ENCODE measurements at regions not wholly inside any gene's neighbourhood (a gene's known extent, or its start where the extent isn't known, plus 50 kb on each side); places are given as distances from the start of the nearest gene placed in this dataset.

DNA sequence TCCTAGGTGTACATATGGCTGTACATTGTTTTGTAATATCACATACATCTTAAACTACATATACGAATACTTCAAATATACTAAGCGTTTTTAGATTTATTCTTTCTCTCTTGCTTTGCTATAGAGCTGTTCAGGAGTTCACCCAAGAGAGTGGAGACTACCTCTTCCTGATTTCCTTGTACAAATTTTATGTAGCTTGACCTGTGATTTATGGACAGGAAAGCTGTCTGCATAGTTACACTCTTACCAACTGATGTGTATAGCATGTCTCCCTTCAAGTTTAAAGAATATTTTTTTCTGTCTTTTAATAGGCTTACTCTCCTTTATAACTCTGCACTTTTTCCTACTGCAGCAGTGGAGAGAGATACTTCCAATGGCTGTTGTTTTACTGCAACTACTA, 428.7 kb downstream of the NDFIP2 start:
- TF ChIP-seq CTCF (conservative IDR thresholded peaks at IDR 0.05): no peak
- no peaks in the 10 kb centered on the region for H3K9me3 ChIP-seq (ENCODE audit: control insufficient read depth, low read length)
- H3K27me3 ChIP-seq (ENCODE audit: control insufficient read depth, insufficient read depth, low read length, poor library complexity, severe bottlenecking): no peaks in the 10 kb centered on the region
- Mint-ChIP-seq H3K9me3 (peaks cover 7% of the 10 kb centered on the region), H3K27ac (no peak overlapping the region), H3K27me3 (ENCODE audit: insufficient read depth) (no peaks in the 10 kb centered on the region), H3K4me1 (no peaks in the 10 kb centered on the region), H3K36me3 (ENCODE audit: low read depth) (no peaks in the 10 kb centered on the region), H3K4me3 (no peak overlapping the region)
- H3K4me3 ChIP-seq (ENCODE audit: low read length): no peak overlapping the region
- H3K27ac ChIP-seq (ENCODE audit: low read depth, low read length): no peak overlapping the region
- no peak overlapping the region for H3K9ac ChIP-seq (ENCODE audit: extremely low read depth, low read length, poor library complexity, severe bottlenecking)
- H3K4me1 ChIP-seq (ENCODE audit: control insufficient read depth, insufficient read depth, low read length): peaks cover 1% of the 10 kb centered on the region
- no peaks in the 10 kb centered on the region for H3K36me3 ChIP-seq (ENCODE audit: control insufficient read depth, insufficient read depth, low read length)
- WGBS, 2 experiments (ENCODE audit: insufficient coverage in 1 of 2, insufficient read length in 1 of 2): 94 to 95% methylated on average over 2 of the region's 2 CpGs
- no peak for DNase-seq

- no peak for TF ChIP-seq CTCF (conservative IDR thresholded peaks at IDR 0.05)
- no peak overlapping the region for H3K27ac Mint-ChIP-seq
- no peaks in the 10 kb centered on the region for H3K36me3 ChIP-seq (ENCODE audit: control insufficient read depth, insufficient read depth, low read length)
- H3K4me1 Mint-ChIP-seq: no peaks in the 10 kb centered on the region
- H3K9me3 ChIP-seq (ENCODE audit: control insufficient read depth, low read length): no peaks in the 10 kb centered on the region
- peaks cover 7% of the 10 kb centered on the region for H3K9me3 Mint-ChIP-seq
- no peak for DNase-seq
- no peak overlapping the region for H3K9ac ChIP-seq (ENCODE audit: extremely low read depth, low read length, poor library complexity, severe bottlenecking)
- WGBS, 2 experiments (ENCODE audit: insufficient coverage in 1 of 2, insufficient read length in 1 of 2): 98 to 100% methylated on average over 3 of the region's 3 CpGs
- peaks cover 2% of the 10 kb centered on the region for H3K4me1 ChIP-seq (ENCODE audit: control insufficient read depth, insufficient read depth, low read length)
- no peaks in the 10 kb centered on the region for H3K27me3 ChIP-seq (ENCODE audit: control insufficient read depth, insufficient read depth, low read length, poor library complexity, severe bottlenecking)
- no peak overlapping the region for H3K27ac ChIP-seq (ENCODE audit: low read depth, low read length)
- H3K27me3 Mint-ChIP-seq (ENCODE audit: insufficient read depth): no peaks in the 10 kb centered on the region
- no peak overlapping the region for H3K4me3 Mint-ChIP-seq
- H3K36me3 Mint-ChIP-seq (ENCODE audit: low read depth): no peaks in the 10 kb centered on the region
- no peak overlapping the region for H3K4me3 ChIP-seq (ENCODE audit: low read length)
Measured at GRCh38 chr13:79908381-79908780, 427.4 kb downstream of the NDFIP2 start.

DNA sequence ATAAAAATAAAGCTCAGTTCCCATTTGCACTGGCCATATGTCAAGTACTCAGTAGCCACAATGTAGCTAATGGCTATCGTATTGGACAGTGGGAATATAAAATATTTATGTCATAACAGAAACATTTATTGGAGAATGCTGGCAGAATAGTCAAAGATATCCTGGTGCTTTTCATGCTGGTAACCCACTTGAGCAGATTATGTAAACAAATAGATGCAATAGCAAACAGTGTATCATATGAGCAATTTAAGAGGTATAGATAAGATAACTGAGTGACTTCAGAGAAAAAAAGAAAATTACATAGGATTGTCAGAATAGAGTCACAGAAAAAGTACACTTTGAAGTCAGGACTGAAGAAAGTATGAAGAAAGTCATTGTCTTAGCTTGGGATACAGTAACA, 426.6 kb downstream of the NDFIP2 start:
- 100% methylated on average over 1 of the region's 1 CpG; no CpG with 5 or more reads in 1 of the 2 experiments for WGBS, 2 experiments (ENCODE audit: insufficient coverage in 1 of 2, insufficient read length in 1 of 2)
- Histone ChIP-seq H3K27me3 (ENCODE audit: control insufficient read depth, insufficient read depth, low read length, poor library complexity, severe bottlenecking) (no peaks in the 10 kb centered on the region), H3K36me3 (ENCODE audit: control insufficient read depth, insufficient read depth, low read length) (no peaks in the 10 kb centered on the region), H3K4me1 (ENCODE audit: control insufficient read depth, insufficient read depth, low read length) (peaks cover 2% of the 10 kb centered on the region), H3K9me3 (ENCODE audit: control insufficient read depth, low read length) (no peaks in the 10 kb centered on the region), H3K4me3 (ENCODE audit: low read length) (peak overlapping the region; percentile 16), H3K9ac (ENCODE audit: extremely low read depth, low read length, poor library complexity, severe bottlenecking) (no peak overlapping the region), H3K27ac (ENCODE audit: low read depth, low read length) (no peak overlapping the region)
- no peaks in the 10 kb centered on the region for H3K4me1 Mint-ChIP-seq
- H3K9me3 Mint-ChIP-seq: peaks cover 7% of the 10 kb centered on the region
- TF ChIP-seq CTCF (conservative IDR thresholded peaks at IDR 0.05): no peak
- H3K27me3 Mint-ChIP-seq (ENCODE audit: insufficient read depth): no peaks in the 10 kb centered on the region
- H3K27ac Mint-ChIP-seq: no peak overlapping the region
- DNase-seq: no peak
- no peaks in the 10 kb centered on the region for H3K36me3 Mint-ChIP-seq (ENCODE audit: low read depth)
- H3K4me3 Mint-ChIP-seq: no peak overlapping the region
